ENCODE measurements at regions not wholly inside any gene's neighbourhood (a gene's known extent, or its start where the extent isn't known, plus 50 kb on each side); places are given as distances from the start of the nearest gene placed in this dataset.

DNA sequence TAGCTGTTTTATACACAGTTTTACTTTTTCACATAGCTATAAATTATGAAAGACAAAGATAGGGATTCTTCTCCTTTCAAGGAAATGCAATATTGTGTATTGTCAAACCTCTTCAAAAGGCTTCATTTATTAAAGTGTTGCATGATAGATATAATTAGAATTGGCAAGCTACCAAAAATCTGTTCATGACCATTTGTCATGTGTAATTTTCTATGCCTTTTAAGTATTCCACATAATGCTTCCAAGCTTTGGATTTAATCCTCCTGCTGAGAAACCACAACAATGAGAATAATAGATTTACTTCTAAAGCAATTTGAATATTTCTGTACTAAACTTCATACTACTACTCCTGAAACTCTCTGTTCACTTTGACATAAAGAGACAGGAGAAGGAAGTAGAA lies 403.2 kb upstream of the CCDC179 start:
- Mint-ChIP-seq H3K36me3 (ENCODE audit: insufficient read depth, unreplicated experiment) (no peaks in the 10 kb centered on the region), H3K4me3 (ENCODE audit: unreplicated experiment) (no peak overlapping the region), H3K27ac (ENCODE audit: unreplicated experiment) (no peak overlapping the region), H3K9me3 (ENCODE audit: unreplicated experiment) (no peaks in the 10 kb centered on the region), H3K4me1 (ENCODE audit: low read depth, unreplicated experiment) (no peaks in the 10 kb centered on the region), H3K27me3 (ENCODE audit: insufficient read depth, unreplicated experiment) (no peaks in the 10 kb centered on the region)
- no peaks in the 10 kb centered on the region for H3K4me1 ChIP-seq
- no peaks in the 10 kb centered on the region for H3K27me3 ChIP-seq (replicated peaks; ENCODE audit: control insufficient read depth, insufficient read depth, low read length)
- no peak for DNase-seq
- TF ChIP-seq, protein P1, sequence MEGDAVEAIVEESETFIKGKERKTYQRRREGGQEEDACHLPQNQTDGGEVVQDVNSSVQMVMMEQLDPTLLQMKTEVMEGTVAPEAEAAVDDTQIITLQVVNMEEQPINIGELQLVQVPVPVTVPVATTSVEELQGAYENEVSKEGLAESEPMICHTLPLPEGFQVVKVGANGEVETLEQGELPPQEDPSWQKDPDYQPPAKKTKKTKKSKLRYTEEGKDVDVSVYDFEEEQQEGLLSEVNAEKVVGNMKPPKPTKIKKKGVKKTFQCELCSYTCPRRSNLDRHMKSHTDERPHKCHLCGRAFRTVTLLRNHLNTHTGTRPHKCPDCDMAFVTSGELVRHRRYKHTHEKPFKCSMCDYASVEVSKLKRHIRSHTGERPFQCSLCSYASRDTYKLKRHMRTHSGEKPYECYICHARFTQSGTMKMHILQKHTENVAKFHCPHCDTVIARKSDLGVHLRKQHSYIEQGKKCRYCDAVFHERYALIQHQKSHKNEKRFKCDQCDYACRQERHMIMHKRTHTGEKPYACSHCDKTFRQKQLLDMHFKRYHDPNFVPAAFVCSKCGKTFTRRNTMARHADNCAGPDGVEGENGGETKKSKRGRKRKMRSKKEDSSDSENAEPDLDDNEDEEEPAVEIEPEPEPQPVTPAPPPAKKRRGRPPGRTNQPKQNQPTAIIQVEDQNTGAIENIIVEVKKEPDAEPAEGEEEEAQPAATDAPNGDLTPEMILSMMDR (IDR thresholded peaks at IDR 0.05; ENCODE audit: insufficient read depth in 1 of 2, low read depth in 1 of 2, low read length in 1 of 2, severe bottlenecking in 1 of 2, unreplicated experiment in 1 of 2) = no peak
- no peaks in the 10 kb centered on the region for H3K36me3 ChIP-seq (ENCODE audit: control insufficient read depth, insufficient read depth, low read length)
- intact Hi-C loops (cut with micrococcal nuclease; ENCODE audit: unreplicated experiment) = no loop called here
- no TSS peak for BruUV-seq (replicated peaks)
- ChIA-PET POLR2A (no interaction called here), CTCF (no interaction called here)
- no peak overlapping the region for H3K4me3 ChIP-seq (ENCODE audit: low read depth, low read length)
- no peaks in the 10 kb centered on the region for H3K9me3 ChIP-seq

DNA sequence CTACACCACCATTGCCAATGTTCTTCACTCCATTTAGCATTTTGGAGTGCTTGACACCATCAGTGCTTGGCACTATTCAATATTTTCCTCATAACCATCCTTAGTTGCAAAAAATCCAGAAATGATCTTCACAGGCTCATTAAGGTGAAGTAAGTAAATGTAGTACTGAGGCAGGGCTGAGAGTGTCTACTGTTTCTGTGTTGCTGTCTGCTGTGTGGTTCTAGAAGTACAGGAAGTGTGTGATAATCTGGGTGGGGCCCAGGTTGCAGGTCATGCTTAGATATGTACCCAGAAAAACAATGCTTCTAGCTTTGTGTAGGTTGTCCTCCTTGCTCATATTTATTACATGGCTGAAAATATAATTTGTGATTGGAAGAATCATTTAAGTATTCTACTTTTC lies 411.8 kb upstream of the CCDC179 start:
- Mint-ChIP-seq H3K4me1 (ENCODE audit: low read depth, unreplicated experiment) (no peaks in the 10 kb centered on the region), H3K27ac (ENCODE audit: unreplicated experiment) (no peak overlapping the region), H3K27me3 (ENCODE audit: insufficient read depth, unreplicated experiment) (no peaks in the 10 kb centered on the region), H3K36me3 (ENCODE audit: insufficient read depth, unreplicated experiment) (no peaks in the 10 kb centered on the region), H3K4me3 (ENCODE audit: unreplicated experiment) (no peak overlapping the region), H3K9me3 (ENCODE audit: unreplicated experiment) (no peaks in the 10 kb centered on the region)
- Histone ChIP-seq H3K9me3 (no peaks in the 10 kb centered on the region), H3K27me3 (replicated peaks; ENCODE audit: control insufficient read depth, insufficient read depth, low read length) (no peaks in the 10 kb centered on the region), H3K4me1 (no peaks in the 10 kb centered on the region), H3K36me3 (ENCODE audit: control insufficient read depth, insufficient read depth, low read length) (no peaks in the 10 kb centered on the region), H3K4me3 (ENCODE audit: low read depth, low read length) (no peak overlapping the region)
- POLR2A ChIA-PET = no interaction called here
- TF ChIP-seq, protein P1 (IDR thresholded peaks at IDR 0.05; ENCODE audit: insufficient read depth in 1 of 2, low read depth in 1 of 2, low read length in 1 of 2, severe bottlenecking in 1 of 2, unreplicated experiment in 1 of 2) = no peak
- CTCF ChIA-PET = no interaction called here
- no TSS peak for BruUV-seq (replicated peaks)
- DNase-seq = no peak
- intact Hi-C loops (cut with micrococcal nuclease; ENCODE audit: unreplicated experiment) = no loop called here

DNA sequence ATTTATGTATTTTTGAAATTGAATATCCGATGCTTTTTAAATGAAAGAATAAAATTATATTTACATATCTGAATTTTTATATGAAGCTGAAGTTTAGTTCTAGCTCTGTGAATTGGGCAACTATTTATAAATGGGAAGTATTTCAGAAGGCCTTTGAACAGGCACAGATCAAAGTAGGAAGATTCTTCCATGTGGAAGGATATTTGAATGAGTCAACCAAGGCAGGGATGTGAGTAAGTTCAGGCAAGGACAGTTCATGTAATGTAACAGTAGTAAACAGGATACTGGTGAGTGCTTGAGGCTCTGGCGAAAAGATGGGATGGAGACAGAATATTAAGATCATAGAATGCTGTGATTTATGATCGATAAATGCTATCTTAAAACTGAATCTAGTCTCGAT lies 417.8 kb upstream of the CCDC179 start:
- BruUV-seq (replicated peaks) = no TSS peak
- no peak for DNase-seq
- no peak overlapping the region for H3K4me3 Mint-ChIP-seq (ENCODE audit: unreplicated experiment)
- Histone ChIP-seq H3K9me3 (no peaks in the 10 kb centered on the region), H3K4me1 (no peaks in the 10 kb centered on the region), H3K27me3 (replicated peaks; ENCODE audit: control insufficient read depth, insufficient read depth, low read length) (no peaks in the 10 kb centered on the region), H3K36me3 (ENCODE audit: control insufficient read depth, insufficient read depth, low read length) (no peaks in the 10 kb centered on the region), H3K4me3 (ENCODE audit: low read depth, low read length) (no peak overlapping the region)
- TF ChIP-seq, protein P1 (IDR thresholded peaks at IDR 0.05; ENCODE audit: insufficient read depth in 1 of 2, low read depth in 1 of 2, low read length in 1 of 2, severe bottlenecking in 1 of 2, unreplicated experiment in 1 of 2) = no peak
- H3K27ac Mint-ChIP-seq (ENCODE audit: unreplicated experiment) = no peak overlapping the region
- no peaks in the 10 kb centered on the region for H3K27me3 Mint-ChIP-seq (ENCODE audit: insufficient read depth, unreplicated experiment)
- no peaks in the 10 kb centered on the region for H3K9me3 Mint-ChIP-seq (ENCODE audit: unreplicated experiment)
- CTCF ChIA-PET = no interaction called here
- H3K4me1 Mint-ChIP-seq (ENCODE audit: low read depth, unreplicated experiment) = no peaks in the 10 kb centered on the region
- intact Hi-C loops (cut with micrococcal nuclease; ENCODE audit: unreplicated experiment) = no loop called here
- POLR2A ChIA-PET = no interaction called here
- H3K36me3 Mint-ChIP-seq (ENCODE audit: insufficient read depth, unreplicated experiment) = no peaks in the 10 kb centered on the region
